KMS-11 (cell line): ENCODE measurements at regions not wholly inside any gene's neighbourhood (a gene's known extent, or its start where the extent isn't known, plus 50 kb on each side); places are given as distances from the start of the nearest gene placed in this dataset.

Experiments used
- H2AFZ ChIP-seq: fragments of 200-600 bp; sonication (generic); 2 replicates; pipeline ENCODE4 v1.6.1; 2016; ENCODE audit warnings: antibody characterized with exemption, mixed run types, low read depth
- H3K27ac ChIP-seq: fragments of 200-600 bp; sonication (generic); 2 replicates; pipeline ENCODE4 v1.6.1; 2016; ENCODE audit warnings: mild to moderate bottlenecking, mixed run types
- H3K27me3 ChIP-seq: fragments of 200-600 bp; sonication (generic); 2 replicates; pipeline ENCODE4 v1.6.1; 2017; ENCODE audit warnings: mild to moderate bottlenecking, low read depth, mixed run types, moderate library complexity; ENCODE audit not compliant: insufficient read depth
- H3K36me3 ChIP-seq: fragments of 200-600 bp; sonication (generic); 2 replicates; pipeline ENCODE4 v1.6.1; 2017; ENCODE audit warnings: mild to moderate bottlenecking, mixed run types; ENCODE audit not compliant: insufficient read depth
- H3K4me1 ChIP-seq: fragments of 200-600 bp; sonication (generic); 2 replicates; pipeline ENCODE4 v1.6.1; 2016; ENCODE audit warnings: mild to moderate bottlenecking, low read depth, mixed run types; ENCODE audit not compliant: poor library complexity, severe bottlenecking
- H3K4me2 ChIP-seq: fragments of 200-600 bp; sonication (generic); 2 replicates; pipeline ENCODE4 v1.7.0; 2016; ENCODE audit warnings: mild to moderate bottlenecking, mixed run types
- H3K4me3 ChIP-seq: fragments of 200-600 bp; sonication (generic); IDR thresholded peaks from 2 replicates; pipeline ENCODE4 v1.6.1; 2017; ENCODE audit warnings: low read depth, low read length, mixed read lengths; ENCODE audit not compliant: insufficient read depth
- H3K79me2 ChIP-seq: fragments of 200-600 bp; sonication (generic); 2 replicates; pipeline ENCODE4 v1.6.1; 2016; ENCODE audit warnings: low read depth, mixed run types; ENCODE audit not compliant: insufficient read depth
- H3K9ac ChIP-seq: fragments of 200-600 bp; sonication (generic); 2 replicates; pipeline ENCODE4 v1.6.1; 2016; ENCODE audit warnings: mild to moderate bottlenecking, mixed run types
- H4K20me1 ChIP-seq: fragments of 200-600 bp; sonication (generic); 2 replicates; pipeline ENCODE4 v1.6.1; 2016; ENCODE audit warnings: mild to moderate bottlenecking, mixed run types; ENCODE audit not compliant: insufficient read depth
- CTCF ChIP-seq: fragments of 200-600 bp; sonication (generic); conservative IDR thresholded peaks from 2 replicates; pipeline ENCODE4 v1.6.1; 2017; ENCODE audit warnings: low read depth, mild to moderate bottlenecking, antibody characterized with exemption, low read length, moderate library complexity, mixed read lengths

- Histone ChIP-seq H3K27ac (no peak overlapping the region), H4K20me1 (no peaks in the 10 kb centered on the region), H3K27me3 (no peaks in the 10 kb centered on the region), H3K79me2 (no peaks in the 10 kb centered on the region), H2AFZ (peak overlapping the region; percentile 36), H3K4me1 (no peaks in the 10 kb centered on the region), H3K4me3 (no peak overlapping the region), H3K36me3 (no peaks in the 10 kb centered on the region), H3K4me2 (0 out of 2 replicates have a peak overlapping the region, but pooled peaks have one; percentile 22), H3K9ac (no peak overlapping the region)
- no peak for TF ChIP-seq CTCF
Measured at GRCh38 chr9:31730398-31730797, 654.0 kb upstream of the ACO1 start.

GRCh38 chr9:31733166-31733565 is 651.3 kb upstream of the ACO1 start:
- H2AFZ ChIP-seq, result no peak overlapping the region
- H3K9ac ChIP-seq, result no peak overlapping the region
- H3K27ac ChIP-seq, result no peak overlapping the region
- no peaks in the 10 kb centered on the region for H4K20me1 ChIP-seq
- no peaks in the 10 kb centered on the region for H3K79me2 ChIP-seq
- H3K4me3 ChIP-seq, result no peak overlapping the region
- H3K27me3 ChIP-seq, result no peaks in the 10 kb centered on the region
- H3K4me2 ChIP-seq, result no peak overlapping the region
- TF ChIP-seq CTCF, result no peak
- H3K36me3 ChIP-seq, result no peaks in the 10 kb centered on the region
- H3K4me1 ChIP-seq, result no peaks in the 10 kb centered on the region

- Histone ChIP-seq H3K4me2 (no peak overlapping the region), H3K4me3 (no peak overlapping the region), H4K20me1 (no peaks in the 10 kb centered on the region), H3K9ac (no peak overlapping the region), H3K4me1 (no peaks in the 10 kb centered on the region), H2AFZ (no peak overlapping the region), H3K27me3 (no peaks in the 10 kb centered on the region), H3K36me3 (no peaks in the 10 kb centered on the region), H3K27ac (no peak overlapping the region), H3K79me2 (no peaks in the 10 kb centered on the region)
- TF ChIP-seq CTCF, result no peak
Measured at GRCh38 chr9:31736581-31737179, 647.8 kb upstream of the ACO1 start.

GRCh38 chr9:31740705-31741104 is 643.7 kb upstream of the ACO1 start:
- H3K27me3 ChIP-seq, result no peaks in the 10 kb centered on the region
- H3K36me3 ChIP-seq, result no peaks in the 10 kb centered on the region
- H3K27ac ChIP-seq, result no peak overlapping the region
- no peak overlapping the region for H3K4me3 ChIP-seq
- H4K20me1 ChIP-seq, result no peaks in the 10 kb centered on the region
- no peak overlapping the region for H3K9ac ChIP-seq
- no peak for TF ChIP-seq CTCF
- H3K4me1 ChIP-seq, result no peaks in the 10 kb centered on the region
- no peak overlapping the region for H2AFZ ChIP-seq
- no peak overlapping the region for H3K4me2 ChIP-seq
- H3K79me2 ChIP-seq, result no peaks in the 10 kb centered on the region
